GM12874 (cell line): ENCODE measurements at regions not wholly inside any gene's neighbourhood (a gene's known extent, or its start where the extent isn't known, plus 50 kb on each side); places are given as distances from the start of the nearest gene placed in this dataset.

Experiments used
- TF ChIP-seq, protein P1 (sequence below): IDR thresholded peaks from 2 replicates; pipeline ENCODE4 v1.5.1; 2011; ENCODE audit warnings: low read depth, mild to moderate bottlenecking, control low read depth, low read length, moderate library complexity; ENCODE audit not compliant: insufficient read depth

DNA sequence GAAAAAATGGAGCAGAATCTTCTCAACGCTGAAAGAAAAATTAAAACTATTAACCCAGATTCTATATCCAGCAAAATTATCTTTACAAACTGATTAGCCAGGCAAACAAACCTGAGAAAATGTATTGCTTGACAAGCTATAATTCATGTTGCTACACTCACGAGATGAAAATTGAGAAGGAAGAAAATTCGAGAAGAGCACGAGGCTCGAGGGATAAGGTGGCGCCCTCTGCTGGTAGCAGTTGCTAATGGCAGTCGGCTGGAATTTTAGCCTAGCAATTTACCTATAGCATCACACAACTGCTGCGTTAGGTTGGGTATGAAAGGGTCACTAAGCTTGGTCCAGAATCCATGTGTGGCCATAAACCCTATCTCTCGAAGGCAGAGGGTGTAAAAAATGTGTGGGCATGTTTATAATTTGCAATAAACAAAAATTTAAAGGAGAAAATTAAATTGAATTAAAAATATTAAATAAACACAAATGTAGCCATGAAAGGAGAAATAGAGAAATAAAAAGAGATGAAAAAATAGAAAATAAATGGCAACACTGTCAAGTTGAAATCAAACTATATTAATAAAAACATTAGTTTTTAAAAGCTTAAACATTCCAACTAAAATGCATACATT, 126.6 kb downstream of the PPP4R3C start:
- TF ChIP-seq, protein P1, sequence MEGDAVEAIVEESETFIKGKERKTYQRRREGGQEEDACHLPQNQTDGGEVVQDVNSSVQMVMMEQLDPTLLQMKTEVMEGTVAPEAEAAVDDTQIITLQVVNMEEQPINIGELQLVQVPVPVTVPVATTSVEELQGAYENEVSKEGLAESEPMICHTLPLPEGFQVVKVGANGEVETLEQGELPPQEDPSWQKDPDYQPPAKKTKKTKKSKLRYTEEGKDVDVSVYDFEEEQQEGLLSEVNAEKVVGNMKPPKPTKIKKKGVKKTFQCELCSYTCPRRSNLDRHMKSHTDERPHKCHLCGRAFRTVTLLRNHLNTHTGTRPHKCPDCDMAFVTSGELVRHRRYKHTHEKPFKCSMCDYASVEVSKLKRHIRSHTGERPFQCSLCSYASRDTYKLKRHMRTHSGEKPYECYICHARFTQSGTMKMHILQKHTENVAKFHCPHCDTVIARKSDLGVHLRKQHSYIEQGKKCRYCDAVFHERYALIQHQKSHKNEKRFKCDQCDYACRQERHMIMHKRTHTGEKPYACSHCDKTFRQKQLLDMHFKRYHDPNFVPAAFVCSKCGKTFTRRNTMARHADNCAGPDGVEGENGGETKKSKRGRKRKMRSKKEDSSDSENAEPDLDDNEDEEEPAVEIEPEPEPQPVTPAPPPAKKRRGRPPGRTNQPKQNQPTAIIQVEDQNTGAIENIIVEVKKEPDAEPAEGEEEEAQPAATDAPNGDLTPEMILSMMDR = peak; percentile 68

DNA sequence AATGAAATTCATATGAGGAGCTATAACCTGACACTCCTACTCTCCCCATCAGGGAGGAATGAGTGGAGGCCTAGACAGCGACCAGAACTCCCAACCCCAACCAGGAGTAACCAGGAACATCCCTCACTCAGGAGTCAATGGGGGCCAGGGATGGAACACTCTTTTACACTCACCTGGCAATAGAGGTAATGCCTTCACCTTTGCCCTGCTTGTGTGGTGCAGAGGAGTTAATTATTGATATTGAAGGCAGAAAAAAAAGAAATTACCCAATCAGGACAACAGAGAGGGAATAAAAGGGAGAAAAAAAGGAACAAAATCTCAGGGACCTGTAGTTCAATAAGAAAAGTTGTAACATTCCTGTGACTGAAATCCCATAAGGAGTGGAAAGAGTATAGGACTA, 141.5 kb downstream of the PPP4R3C start:
- TF ChIP-seq, protein P1 = no peak

DNA sequence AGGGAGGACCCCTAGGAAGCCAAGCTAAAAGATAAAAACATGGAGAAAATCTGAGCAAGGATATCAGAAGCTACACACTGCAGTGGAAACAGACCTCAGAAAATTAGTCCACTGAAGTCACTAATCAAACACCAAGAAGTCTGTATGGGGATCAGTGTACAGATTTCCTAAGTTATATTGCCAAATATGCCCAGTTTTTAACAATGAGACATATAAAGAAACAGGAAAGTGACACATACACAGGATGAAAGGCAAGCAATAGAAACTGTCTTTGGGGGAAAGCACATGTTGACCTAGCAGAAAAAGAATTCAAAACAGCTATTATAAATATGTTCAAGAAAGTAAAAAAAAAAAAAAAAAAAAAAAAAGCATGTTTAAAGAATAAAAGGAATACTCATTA, 153.7 kb downstream of the PPP4R3C start:
- TF ChIP-seq, protein P1 = no peak

DNA sequence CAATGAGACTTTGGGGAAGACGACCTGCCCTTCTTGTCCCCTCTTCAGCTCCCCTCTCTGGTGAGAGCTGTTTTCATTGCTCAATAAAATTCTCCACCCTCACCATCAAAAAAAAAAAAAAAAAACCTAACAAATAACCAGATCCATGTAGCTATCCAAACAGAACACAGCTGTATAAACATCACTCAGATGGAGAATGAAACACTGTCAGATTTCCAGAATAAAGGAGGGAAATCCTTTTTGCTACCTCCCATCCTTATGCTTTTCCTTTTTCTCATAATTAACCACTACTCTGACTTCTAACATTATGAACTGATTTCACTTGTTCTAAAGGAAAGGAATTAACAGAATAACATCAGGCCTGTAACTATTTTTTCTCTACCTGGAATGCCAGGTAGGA, 155.6 kb downstream of the PPP4R3C start:
- TF ChIP-seq, protein P1 = no peak

DNA sequence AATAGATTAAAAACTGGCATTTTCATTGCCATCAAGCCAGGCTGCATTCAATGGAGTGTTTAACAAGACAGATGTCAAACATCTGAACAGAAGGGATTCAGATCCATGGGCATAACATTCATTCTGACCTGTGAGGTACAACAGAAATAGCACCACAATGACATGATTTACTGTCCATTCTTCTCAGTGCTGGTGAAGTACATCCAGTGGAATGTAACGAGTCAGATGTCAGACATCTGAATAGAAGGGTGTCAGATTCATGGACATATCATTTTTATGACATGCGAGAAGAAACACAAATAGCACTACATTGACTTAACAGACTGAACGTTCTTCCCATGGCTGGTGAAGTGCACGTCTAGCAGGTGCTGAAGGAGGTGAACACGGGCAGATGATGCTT, 186.4 kb downstream of the PPP4R3C start:
- TF ChIP-seq, protein P1 = no peak

DNA sequence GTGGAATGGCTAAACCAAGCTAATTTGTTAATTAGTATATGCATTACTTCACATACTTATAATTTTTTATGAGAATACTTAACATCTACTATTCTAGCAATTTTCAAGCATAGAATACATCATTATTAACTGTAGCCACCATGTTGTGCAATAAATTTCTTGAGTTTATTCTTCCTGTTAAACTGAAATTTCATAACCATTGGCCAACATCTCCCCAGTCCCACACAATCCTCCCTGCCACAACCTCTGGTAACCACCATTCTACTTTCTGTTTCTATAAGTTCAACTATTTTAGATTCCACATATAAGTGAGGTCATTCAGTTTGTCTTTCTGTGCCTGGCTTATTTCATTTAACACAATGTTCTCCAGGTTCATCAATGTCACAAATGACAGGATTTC, 208.5 kb downstream of the PPP4R3C start:
- TF ChIP-seq, protein P1 = no peak

DNA sequence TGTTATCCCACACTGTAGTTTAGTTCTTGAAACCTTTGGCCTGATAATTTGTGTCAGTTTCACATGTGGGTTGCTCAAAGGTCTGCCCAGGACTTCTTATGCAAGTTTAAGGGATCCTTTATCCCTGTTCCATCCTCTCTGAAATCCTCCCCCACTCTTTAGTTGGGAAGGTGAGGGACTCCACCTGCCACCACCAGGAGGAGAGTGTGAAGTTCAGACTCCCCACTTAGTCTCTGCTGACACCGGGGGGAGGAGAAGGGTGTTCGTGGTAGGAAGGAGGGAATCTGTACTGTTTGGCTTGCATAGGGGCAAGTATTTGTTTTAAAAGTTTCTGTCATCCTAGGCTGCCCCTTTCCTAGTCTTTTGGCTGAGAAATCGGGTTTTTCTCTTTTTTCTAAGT, 211.8 kb downstream of the PPP4R3C start:
- TF ChIP-seq, protein P1 = no peak
